SK-N-SH treated with all-trans-retinoic acid at 6 μM for 48 hours (cell line): ENCODE measurements at regions not wholly inside any gene's neighbourhood (a gene's known extent, or its start where the extent isn't known, plus 50 kb on each side); places are given as distances from the start of the nearest gene placed in this dataset.

Experiments used
- ATAC-seq: fragments of 200-7000 bp; cut with Tn5 transposase; 3 replicates; pipeline ENCODE4 v1.9.1; 2020; ENCODE audit warnings: mild to moderate bottlenecking, moderate library complexity
- ARNTL ChIP-seq: fragments of 450-650 bp; formaldehyde crosslinking; IDR thresholded peaks from 2 replicates; pipeline ENCODE4 v1.5.0; 2020; ENCODE audit warnings: low read depth, mild to moderate bottlenecking, moderate library complexity, borderline replicate concordance
- BACH2 ChIP-seq: fragments of 250-450 bp; sonication (Bioruptor Pico); IDR thresholded peaks from 2 replicates; pipeline ENCODE4 v1.9.0; 2021; ENCODE audit warnings: mild to moderate bottlenecking, borderline replicate concordance
- CSDC2 ChIP-seq: fragments of 250-450 bp; sonication (Bioruptor Pico); IDR thresholded peaks from 2 replicates; pipeline ENCODE4 v1.5.0; 2020; ENCODE audit warnings: mild to moderate bottlenecking, moderate library complexity
- ESRRG ChIP-seq: fragments of 250-450 bp; sonication (Bioruptor Pico); IDR thresholded peaks from 2 replicates; pipeline ENCODE4 v1.6.1; 2021; ENCODE audit warnings: mild to moderate bottlenecking
- GLIS3 ChIP-seq: fragments of 250-450 bp; sonication (Bioruptor Pico); IDR thresholded peaks from 2 replicates; pipeline ENCODE4 v1.5.0; 2020; ENCODE audit warnings: mild to moderate bottlenecking, moderate library complexity
- ISL1 ChIP-seq: fragments of 250-450 bp; sonication (Bioruptor Pico); IDR thresholded peaks from 2 replicates; pipeline ENCODE4 v2.1.2; 2022; ENCODE audit warnings: mild to moderate bottlenecking, moderate library complexity
- OSR1 ChIP-seq: fragments of 250-450 bp; sonication (Bioruptor Pico); IDR thresholded peaks from 2 replicates; pipeline ENCODE4 v1.8.0; 2022; ENCODE audit warnings: moderate library complexity, mild to moderate bottlenecking, inconsistent platforms
- PATZ1 ChIP-seq: fragments of 250-450 bp; sonication (Bioruptor Pico); IDR thresholded peaks from 2 replicates; pipeline ENCODE4 v1.8.0; 2020; ENCODE audit warnings: mild to moderate bottlenecking, moderate library complexity, borderline replicate concordance
- POU6F1 ChIP-seq: fragments of 250-450 bp; sonication (Bioruptor Pico); IDR thresholded peaks from 2 replicates; pipeline ENCODE4 v1.8.0; 2021; ENCODE audit warnings: low read depth, mild to moderate bottlenecking, moderate library complexity, borderline replicate concordance
- PPARA ChIP-seq: fragments of 250-450 bp; sonication (Bioruptor Pico); IDR thresholded peaks from 2 replicates; pipeline ENCODE4 v1.5.0; 2020; ENCODE audit warnings: mild to moderate bottlenecking, borderline replicate concordance
- RARB ChIP-seq: fragments of 250-450 bp; sonication (Bioruptor Pico); IDR thresholded peaks from 2 replicates; pipeline ENCODE4 v1.8.0; 2021; ENCODE audit warnings: mild to moderate bottlenecking, moderate library complexity
- SNAI2 ChIP-seq: fragments of 250-450 bp; sonication (Bioruptor Pico); IDR thresholded peaks from 2 replicates; pipeline ENCODE4 v1.5.0; 2020; ENCODE audit warnings: mild to moderate bottlenecking, moderate library complexity
- TCF4 ChIP-seq: fragments of 250-450 bp; sonication (Bioruptor Pico); IDR thresholded peaks from 2 replicates; pipeline ENCODE4 v1.8.0; 2021; ENCODE audit warnings: mild to moderate bottlenecking, moderate library complexity, borderline replicate concordance
- TOX ChIP-seq: fragments of 250-450 bp; sonication (Bioruptor Pico); IDR thresholded peaks from 2 replicates; pipeline ENCODE4 v1.8.0; 2021; ENCODE audit warnings: mild to moderate bottlenecking, moderate library complexity, borderline replicate concordance
- ZC3H10 ChIP-seq: fragments of 250-450 bp; sonication (Bioruptor Pico); IDR thresholded peaks from 2 replicates; pipeline ENCODE4 v1.5.1; 2021; ENCODE audit warnings: mild to moderate bottlenecking, moderate library complexity
- ZFP3 ChIP-seq: fragments of 250-450 bp; sonication (Bioruptor Pico); IDR thresholded peaks from 2 replicates; pipeline ENCODE4 v1.5.0; 2020; ENCODE audit warnings: mild to moderate bottlenecking, moderate library complexity
- ZFP30 ChIP-seq: fragments of 450-650 bp; formaldehyde crosslinking; IDR thresholded peaks from 2 replicates; pipeline ENCODE4 v1.5.0; 2022; ENCODE audit warnings: mild to moderate bottlenecking, moderate library complexity
- ZNF565 ChIP-seq: fragments of 450-650 bp; formaldehyde crosslinking; conservative IDR thresholded peaks from 2 replicates; pipeline ENCODE4 v1.5.0; 2020; ENCODE audit warnings: low read depth, mild to moderate bottlenecking, moderate library complexity
- ZNF70 ChIP-seq: fragments of 450-650 bp; formaldehyde crosslinking; IDR thresholded peaks from 2 replicates; pipeline ENCODE4 v1.5.0; 2020; ENCODE audit warnings: mild to moderate bottlenecking, moderate library complexity
- ZNF8 ChIP-seq: fragments of 450-650 bp; formaldehyde crosslinking; IDR thresholded peaks from 2 replicates; pipeline ENCODE4 v1.5.0; 2020; ENCODE audit warnings: mild to moderate bottlenecking, moderate library complexity
- TF ChIP-seq, protein P1 (sequence below): fragments of 250-450 bp; sonication (Bioruptor Pico); IDR thresholded peaks from 2 replicates; pipeline ENCODE4 v1.5.0; 2020; ENCODE audit warnings: mild to moderate bottlenecking, moderate library complexity
- TF ChIP-seq, protein P2 (sequence below): fragments of 250-450 bp; sonication (Bioruptor Pico); IDR thresholded peaks from 2 replicates; pipeline ENCODE4 v1.5.1; 2020; ENCODE audit warnings: low read depth, mild to moderate bottlenecking, moderate library complexity
- TF ChIP-seq, protein P3 (sequence below): fragments of 250-450 bp; sonication (Bioruptor Pico); IDR thresholded peaks from 2 replicates; pipeline ENCODE4 v1.5.1; 2021; ENCODE audit warnings: mild to moderate bottlenecking, moderate library complexity

- ATAC-seq = no peak
- TF ChIP-seq PPARA (CRISPR knock-in tag) (no peak), ZNF565 (CRISPR knock-in tag) (no peak), TCF4 (CRISPR knock-in tag) (no peak), OSR1 (CRISPR knock-in tag) (no peak), RARB (CRISPR knock-in tag) (no peak), PATZ1 (CRISPR knock-in tag) (no peak), POU6F1 (CRISPR knock-in tag) (no peak), ISL1 (CRISPR knock-in tag) (no peak), ZFP3 (CRISPR knock-in tag) (no peak), TOX (no peak), ZNF70 (CRISPR knock-in tag) (no peak), ZNF8 (CRISPR knock-in tag) (no peak), ARNTL (no peak), ESRRG (no peak), ZC3H10 (CRISPR knock-in tag) (no peak), BACH2 (CRISPR knock-in tag) (no peak), SNAI2 (no peak), ZFP30 (CRISPR knock-in tag) (no peak)
- TF ChIP-seq, protein P1, sequence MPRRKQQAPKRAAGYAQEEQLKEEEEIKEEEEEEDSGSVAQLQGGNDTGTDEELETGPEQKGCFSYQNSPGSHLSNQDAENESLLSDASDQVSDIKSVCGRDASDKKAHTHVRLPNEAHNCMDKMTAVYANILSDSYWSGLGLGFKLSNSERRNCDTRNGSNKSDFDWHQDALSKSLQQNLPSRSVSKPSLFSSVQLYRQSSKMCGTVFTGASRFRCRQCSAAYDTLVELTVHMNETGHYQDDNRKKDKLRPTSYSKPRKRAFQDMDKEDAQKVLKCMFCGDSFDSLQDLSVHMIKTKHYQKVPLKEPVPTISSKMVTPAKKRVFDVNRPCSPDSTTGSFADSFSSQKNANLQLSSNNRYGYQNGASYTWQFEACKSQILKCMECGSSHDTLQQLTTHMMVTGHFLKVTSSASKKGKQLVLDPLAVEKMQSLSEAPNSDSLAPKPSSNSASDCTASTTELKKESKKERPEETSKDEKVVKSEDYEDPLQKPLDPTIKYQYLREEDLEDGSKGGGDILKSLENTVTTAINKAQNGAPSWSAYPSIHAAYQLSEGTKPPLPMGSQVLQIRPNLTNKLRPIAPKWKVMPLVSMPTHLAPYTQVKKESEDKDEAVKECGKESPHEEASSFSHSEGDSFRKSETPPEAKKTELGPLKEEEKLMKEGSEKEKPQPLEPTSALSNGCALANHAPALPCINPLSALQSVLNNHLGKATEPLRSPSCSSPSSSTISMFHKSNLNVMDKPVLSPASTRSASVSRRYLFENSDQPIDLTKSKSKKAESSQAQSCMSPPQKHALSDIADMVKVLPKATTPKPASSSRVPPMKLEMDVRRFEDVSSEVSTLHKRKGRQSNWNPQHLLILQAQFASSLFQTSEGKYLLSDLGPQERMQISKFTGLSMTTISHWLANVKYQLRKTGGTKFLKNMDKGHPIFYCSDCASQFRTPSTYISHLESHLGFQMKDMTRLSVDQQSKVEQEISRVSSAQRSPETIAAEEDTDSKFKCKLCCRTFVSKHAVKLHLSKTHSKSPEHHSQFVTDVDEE = no peak
- TF ChIP-seq, protein P2, sequence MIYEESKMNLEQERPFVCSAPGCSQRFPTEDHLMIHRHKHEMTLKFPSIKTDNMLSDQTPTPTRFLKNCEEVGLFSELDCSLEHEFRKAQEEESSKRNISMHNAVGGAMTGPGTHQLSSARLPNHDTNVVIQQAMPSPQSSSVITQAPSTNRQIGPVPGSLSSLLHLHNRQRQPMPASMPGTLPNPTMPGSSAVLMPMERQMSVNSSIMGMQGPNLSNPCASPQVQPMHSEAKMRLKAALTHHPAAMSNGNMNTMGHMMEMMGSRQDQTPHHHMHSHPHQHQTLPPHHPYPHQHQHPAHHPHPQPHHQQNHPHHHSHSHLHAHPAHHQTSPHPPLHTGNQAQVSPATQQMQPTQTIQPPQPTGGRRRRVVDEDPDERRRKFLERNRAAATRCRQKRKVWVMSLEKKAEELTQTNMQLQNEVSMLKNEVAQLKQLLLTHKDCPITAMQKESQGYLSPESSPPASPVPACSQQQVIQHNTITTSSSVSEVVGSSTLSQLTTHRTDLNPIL (CRISPR knock-in tag) = no peak
These were observed 1918.0 kb upstream of the FLRT2 start for GRCh38 chr14:83611906-83612390.

DNA sequence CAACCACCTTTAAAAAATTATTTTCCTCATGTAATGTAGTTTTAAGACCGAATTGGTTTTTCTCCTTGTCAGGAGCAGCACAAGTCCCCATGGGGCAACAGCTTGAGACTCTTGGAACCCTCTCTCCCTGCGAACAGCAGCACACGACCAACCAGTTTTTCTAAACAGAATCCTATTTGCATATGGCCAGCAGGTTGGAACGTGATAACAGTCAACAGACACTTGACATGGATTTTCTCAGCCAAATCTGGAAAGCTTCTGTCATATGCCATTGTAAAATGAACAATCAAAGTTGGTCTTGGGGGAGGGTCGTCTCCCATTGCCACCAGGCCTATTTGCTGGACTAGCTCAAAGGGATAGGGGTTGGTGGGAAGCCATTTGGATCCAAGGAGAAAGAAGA, 1915.0 kb upstream of the FLRT2 start:
- TF ChIP-seq, protein P3, sequence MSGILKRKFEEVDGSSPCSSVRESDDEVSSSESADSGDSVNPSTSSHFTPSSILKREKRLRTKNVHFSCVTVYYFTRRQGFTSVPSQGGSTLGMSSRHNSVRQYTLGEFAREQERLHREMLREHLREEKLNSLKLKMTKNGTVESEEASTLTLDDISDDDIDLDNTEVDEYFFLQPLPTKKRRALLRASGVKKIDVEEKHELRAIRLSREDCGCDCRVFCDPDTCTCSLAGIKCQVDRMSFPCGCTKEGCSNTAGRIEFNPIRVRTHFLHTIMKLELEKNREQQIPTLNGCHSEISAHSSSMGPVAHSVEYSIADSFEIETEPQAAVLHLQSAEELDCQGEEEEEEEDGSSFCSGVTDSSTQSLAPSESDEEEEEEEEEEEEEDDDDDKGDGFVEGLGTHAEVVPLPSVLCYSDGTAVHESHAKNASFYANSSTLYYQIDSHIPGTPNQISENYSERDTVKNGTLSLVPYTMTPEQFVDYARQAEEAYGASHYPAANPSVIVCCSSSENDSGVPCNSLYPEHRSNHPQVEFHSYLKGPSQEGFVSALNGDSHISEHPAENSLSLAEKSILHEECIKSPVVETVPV (CRISPR knock-in tag) = no peak
- TF ChIP-seq GLIS3 (CRISPR knock-in tag) (no peak), CSDC2 (no peak), BACH2 (CRISPR knock-in tag) (no peak), RARB (CRISPR knock-in tag) (no peak), POU6F1 (CRISPR knock-in tag) (no peak), ZC3H10 (CRISPR knock-in tag) (no peak), ZNF8 (CRISPR knock-in tag) (no peak), ZFP30 (CRISPR knock-in tag) (no peak), PPARA (CRISPR knock-in tag) (no peak), ESRRG (no peak), TOX (no peak), ISL1 (CRISPR knock-in tag) (no peak), TCF4 (CRISPR knock-in tag) (no peak)
- no peak for ATAC-seq
